ENCODE measurements at regions not wholly inside any gene's neighbourhood (a gene's known extent, or its start where the extent isn't known, plus 50 kb on each side); places are given as distances from the start of the nearest gene placed in this dataset.

GRCh38 chr2:100743741-100744140 is 76.2 kb upstream of the NPAS2 start:
- Histone ChIP-seq H3K27me3 (ENCODE audit: control insufficient read depth, insufficient read depth, low read length) (no peaks in the 10 kb centered on the region), H3K4me3 (ENCODE audit: low read length) (no peak overlapping the region), H3K4me1 (ENCODE audit: control insufficient read depth, insufficient read depth, low read length) (peaks cover 7% of the 10 kb centered on the region), H3K9me3 (ENCODE audit: control insufficient read depth, insufficient read depth, low read length) (no peaks in the 10 kb centered on the region), H3K27ac (ENCODE audit: low read length) (no peak overlapping the region), H3K36me3 (ENCODE audit: control insufficient read depth, insufficient read depth, low read length) (no peaks in the 10 kb centered on the region)
- 56% methylated on average over 5 of the region's 5 CpGs for WGBS (ENCODE audit: insufficient coverage)
- Mint-ChIP-seq H3K9me3 (no peaks in the 10 kb centered on the region), H3K36me3 (no peaks in the 10 kb centered on the region), H3K27ac (no peak overlapping the region), H3K4me3 (no peak overlapping the region), H3K27me3 (ENCODE audit: low read depth in 2 of 2) (peaks cover 22 to 49% of the 10 kb centered on the region in 2 donors), H3K4me1 (peaks cover 7 to 8% of the 10 kb centered on the region in 2 donors)
- intact Hi-C loops (cut with micrococcal nuclease): no loop called here
- no peak for TF ChIP-seq CTCF (IDR thresholded peaks at IDR 0.05)
- ATAC-seq (no peak), DNase-seq (no peak)

- ATAC-seq: no peak
- no peak overlapping the region for H3K4me3 ChIP-seq (ENCODE audit: low read length)
- peaks cover 25 to 50% of the 10 kb centered on the region in 2 donors for H3K27me3 Mint-ChIP-seq (ENCODE audit: low read depth in 2 of 2)
- TF ChIP-seq CTCF (IDR thresholded peaks at IDR 0.05): no peak
- no peaks in the 10 kb centered on the region for H3K9me3 ChIP-seq (ENCODE audit: control insufficient read depth, insufficient read depth, low read length)
- H3K27me3 ChIP-seq (ENCODE audit: control insufficient read depth, insufficient read depth, low read length): no peaks in the 10 kb centered on the region
- no peaks in the 10 kb centered on the region for H3K36me3 ChIP-seq (ENCODE audit: control insufficient read depth, insufficient read depth, low read length)
- peaks cover 7% of the 10 kb centered on the region for H3K4me1 ChIP-seq (ENCODE audit: control insufficient read depth, insufficient read depth, low read length)
- H3K27ac ChIP-seq (ENCODE audit: low read length): no peak overlapping the region
- H3K4me1 Mint-ChIP-seq: peaks cover 7 to 8% of the 10 kb centered on the region in 2 donors
- no peaks in the 10 kb centered on the region for H3K9me3 Mint-ChIP-seq
- DNase-seq: no peak
- intact Hi-C loops (cut with micrococcal nuclease): no loop called here
- no peaks in the 10 kb centered on the region for H3K36me3 Mint-ChIP-seq
- H3K27ac Mint-ChIP-seq: no peak overlapping the region
- no peak overlapping the region for H3K4me3 Mint-ChIP-seq
- WGBS (ENCODE audit: insufficient coverage): 95% methylated on average over 11 of the region's 11 CpGs
Observed at GRCh38 chr2:100744184-100744583, 75.8 kb upstream of the NPAS2 start.

- Mint-ChIP-seq H3K27ac (no peak overlapping the region), H3K36me3 (no peaks in the 10 kb centered on the region)
Observed at GRCh38 chr2:100744589-100744988, 75.3 kb upstream of the NPAS2 start.

More at GRCh38 chr2:100744589-100744988, 75.3 kb upstream of the NPAS2 start:
- Mint-ChIP-seq H3K4me1 (peaks cover 7 to 8% of the 10 kb centered on the region in 2 donors), H3K4me3 (no peak overlapping the region), H3K27me3 (ENCODE audit: low read depth in 2 of 2) (peaks cover 25 to 53% of the 10 kb centered on the region in 2 donors), H3K9me3 (no peaks in the 10 kb centered on the region)
- DNase-seq (no peak), ATAC-seq (no peak)
- no peaks in the 10 kb centered on the region for H3K27me3 ChIP-seq (ENCODE audit: control insufficient read depth, insufficient read depth, low read length)
- H3K27ac ChIP-seq (ENCODE audit: low read length): no peak overlapping the region
- no peak for TF ChIP-seq CTCF (IDR thresholded peaks at IDR 0.05)
- H3K4me1 ChIP-seq (ENCODE audit: control insufficient read depth, insufficient read depth, low read length): peaks cover 7% of the 10 kb centered on the region
- no peak overlapping the region for H3K4me3 ChIP-seq (ENCODE audit: low read length)
- intact Hi-C loops (cut with micrococcal nuclease): no loop called here
- WGBS (ENCODE audit: insufficient coverage): 90% methylated on average over 4 of the region's 5 CpGs
- no peaks in the 10 kb centered on the region for H3K36me3 ChIP-seq (ENCODE audit: control insufficient read depth, insufficient read depth, low read length)
- H3K9me3 ChIP-seq (ENCODE audit: control insufficient read depth, insufficient read depth, low read length): no peaks in the 10 kb centered on the region
